H1 (cell line): ENCODE measurements at regions not wholly inside any gene's neighbourhood (a gene's known extent, or its start where the extent isn't known, plus 50 kb on each side); places are given as distances from the start of the nearest gene placed in this dataset.

Experiments
- CTCF ChIA-PET: fragments of 300-600 bp; sonication (Branson Sonifier 250); formaldehyde crosslinking; loops from one replicate; lab custom pipeline; 2021; ENCODE audit not compliant: partially characterized antibody; lab: Charles Lee
- POLR2A ChIA-PET: fragments of 300-600 bp; sonication (Branson Sonifier 250); formaldehyde crosslinking; loops from one replicate; lab custom pipeline; 2021; ENCODE audit warnings: inconsistent platforms; ENCODE audit not compliant: partially characterized antibody; lab: Charles Lee
- DNase-seq, 2 experiments: peaks; one replicate each; pipeline versions ENCODE4 v3.0.0 to v3.0.0-alpha.2; 2010 to 2022; ENCODE audit warnings: low spot score in 2 of 2, low read depth in 1 of 2, mixed read lengths in 1 of 2
- FAIRE-seq: peaks from 2 replicates; lab custom pipeline; 2011; peaks lifted over from hg19 to GRCh38; lab: Jason Lieb, UNC
- H2AFZ ChIP-seq: 2 replicates; pipeline ENCODE4 v1.8.1; 2012; ENCODE audit warnings: low read length, inconsistent platforms
- H2AK5ac ChIP-seq: 2 replicates; pipeline ENCODE4 v1.6.1; 2013; ENCODE audit warnings: low read depth, low read length
- H2BK120ac ChIP-seq: replicated peaks from 2 replicates; pipeline ENCODE3; 2013; ENCODE audit warnings: low read depth, low read length, inconsistent platforms
- H2BK12ac ChIP-seq: 2 replicates; pipeline ENCODE4 v1.6.1; 2013; ENCODE audit warnings: low read depth, low read length
- H2BK15ac ChIP-seq: 2 replicates; pipeline ENCODE4 v1.6.1; 2013; ENCODE audit warnings: low read length
- H2BK20ac ChIP-seq: 2 replicates; pipeline ENCODE4 v1.6.1; 2013; ENCODE audit warnings: low read length
- H2BK5ac ChIP-seq: 2 replicates; pipeline ENCODE4 v1.6.1; 2013; ENCODE audit warnings: low read depth, low read length
- H3K14ac ChIP-seq: 2 replicates; pipeline ENCODE4 v1.6.1; 2013; ENCODE audit warnings: inconsistent platforms; ENCODE audit not compliant: insufficient read length
- H3K18ac ChIP-seq: 2 replicates; pipeline ENCODE4 v1.6.1; 2013; ENCODE audit warnings: low read length; ENCODE audit errors: extremely low read depth
- H3K23ac ChIP-seq: 2 replicates; pipeline ENCODE4 v1.6.1; 2013; ENCODE audit warnings: inconsistent platforms; ENCODE audit not compliant: insufficient read length
- H3K23me2 ChIP-seq: 2 replicates; pipeline ENCODE4 v1.6.1; 2013; ENCODE audit warnings: low read depth, low read length
- H3K27ac ChIP-seq: 2 replicates; pipeline ENCODE4 v1.6.1; 2011; ENCODE audit warnings: low read depth, low read length, inconsistent platforms
- H3K27me3 ChIP-seq, 4 experiments: replicated peaks in 1 of 4; 1 replicate in 1 of 4; 2 replicates in 3 of 4; pipeline versions ENCODE4 v1.6.1 to v1.8.1; 2011 to 2013; ENCODE audit warnings: low read length in 3 of 4, mild to moderate bottlenecking in 3 of 4, inconsistent platforms in 2 of 4, mixed read lengths in 2 of 4, moderate library complexity in 1 of 4; ENCODE audit not compliant: control insufficient read depth in 3 of 4, insufficient read depth in 3 of 4; ENCODE audit errors: extremely low read depth in 1 of 4
- H3K36me3 ChIP-seq, 4 experiments: 2 replicates each; pipeline versions ENCODE4 v1.6.1 to v1.8.1; 2011 to 2013; ENCODE audit warnings: mild to moderate bottlenecking in 4 of 4, low read length in 3 of 4, moderate library complexity in 2 of 4, control low read depth in 1 of 4, inconsistent platforms in 1 of 4; ENCODE audit not compliant: insufficient read depth in 4 of 4, control insufficient read depth in 2 of 4
- H3K4ac ChIP-seq: replicated peaks from 2 replicates; pipeline ENCODE3; 2013; ENCODE audit warnings: low read length, low read depth, mixed read lengths, inconsistent platforms; ENCODE audit not compliant: insufficient read length
- H3K4me1 ChIP-seq, 4 experiments: replicated peaks in 1 of 4; 1 replicate in 1 of 4; 2 replicates in 3 of 4; pipeline versions ENCODE4 v1.6.1 to v1.8.1; 2011 to 2013; ENCODE audit warnings: low read length in 3 of 4, inconsistent platforms in 2 of 4, mixed read lengths in 1 of 4; ENCODE audit not compliant: insufficient read depth in 4 of 4, control insufficient read depth in 3 of 4
- H3K4me2 ChIP-seq, 2 experiments: 2 replicates each; pipeline versions ENCODE4 v1.6.1 to v1.8.1; 2011 to 2013; ENCODE audit warnings: low read depth in 2 of 2, low read length in 2 of 2, control low read depth in 1 of 2, inconsistent platforms in 1 of 2, mild to moderate bottlenecking in 1 of 2; ENCODE audit not compliant: insufficient read depth in 1 of 2
- H3K4me3 ChIP-seq, 4 experiments: fragments of 200-600, 300-600 bp in 1 of 4; sonication (generic), shearing (Covaris generic), sonication (Bioruptor Twin) in 1 of 4; 2 replicates each; pipeline versions ENCODE4 v1.5.1 to v1.8.1; 2011 to 2016; ENCODE audit warnings: low read length in 4 of 4, low read depth in 3 of 4, control low read depth in 2 of 4, inconsistent platforms in 2 of 4, mild to moderate bottlenecking in 2 of 4, mixed read lengths in 1 of 4, moderate library complexity in 1 of 4; ENCODE audit not compliant: insufficient read depth in 2 of 4; ENCODE audit errors: extremely low read depth in 1 of 4
- H3K56ac ChIP-seq: replicated peaks from 2 replicates; pipeline ENCODE3; 2013; ENCODE audit warnings: low read depth, mild to moderate bottlenecking, mixed read lengths, low read length, inconsistent platforms; ENCODE audit not compliant: insufficient read length
- H3K79me1 ChIP-seq: 2 replicates; pipeline ENCODE4 v1.6.1; 2013; ENCODE audit warnings: low read depth, low read length, control low read depth
- H3K79me2 ChIP-seq, 2 experiments: 2 replicates each; pipeline versions ENCODE4 v1.6.1 to v1.8.1; 2012 to 2013; ENCODE audit warnings: low read length in 2 of 2, mild to moderate bottlenecking in 2 of 2, inconsistent platforms in 1 of 2; ENCODE audit not compliant: insufficient read depth in 2 of 2, control insufficient read depth in 1 of 2
- H3K9ac ChIP-seq, 4 experiments: replicated peaks in 1 of 4; 1 replicate in 1 of 4; 2 replicates in 3 of 4; pipeline versions ENCODE4 v1.6.1 to v1.8.1; 2011 to 2013; ENCODE audit warnings: low read depth in 3 of 4, low read length in 3 of 4, control low read depth in 2 of 4, mild to moderate bottlenecking in 2 of 4, moderate library complexity in 2 of 4, inconsistent platforms in 1 of 4; ENCODE audit errors: extremely low read depth in 1 of 4
- H3K9me3 ChIP-seq, 2 experiments: 2 replicates each; pipeline versions ENCODE4 v1.6.1 to v1.8.1; 2012 to 2013; ENCODE audit warnings: mild to moderate bottlenecking in 2 of 2, moderate library complexity in 2 of 2, control low read depth in 1 of 2, inconsistent platforms in 1 of 2, low read depth in 1 of 2, low read length in 1 of 2, mixed read lengths in 1 of 2; ENCODE audit not compliant: insufficient read depth in 2 of 2
- H4K20me1 ChIP-seq, 2 experiments: replicated peaks in 1 of 2; 2 replicates each; pipeline versions ENCODE3 to v1.8.1; 2011 to 2013; ENCODE audit warnings: inconsistent platforms in 2 of 2, low read length in 2 of 2, mild to moderate bottlenecking in 1 of 2; ENCODE audit not compliant: insufficient read depth in 2 of 2, control insufficient read depth in 1 of 2
- H4K5ac ChIP-seq: 2 replicates; pipeline ENCODE4 v1.6.1; 2013; ENCODE audit warnings: low read length, low read depth, mixed read lengths, inconsistent platforms; ENCODE audit not compliant: insufficient read length
- H4K8ac ChIP-seq: 2 replicates; pipeline ENCODE4 v1.8.0; 2013; ENCODE audit warnings: mild to moderate bottlenecking, moderate library complexity, low read length, inconsistent platforms; ENCODE audit not compliant: insufficient read depth; ENCODE audit errors: extremely low read depth
- H4K91ac ChIP-seq: replicated peaks from 2 replicates; pipeline ENCODE3; 2013; ENCODE audit warnings: low read length, mixed read lengths, inconsistent platforms; ENCODE audit not compliant: insufficient read length
- BRCA1 ChIP-seq: IDR thresholded peaks from 2 replicates; pipeline ENCODE4 v1.6.1; 2012; ENCODE audit warnings: low read depth, low read length, improper control_type of control experiment
- CHD2 ChIP-seq: IDR thresholded peaks from 2 replicates; pipeline ENCODE4 v1.6.1; 2012; ENCODE audit warnings: low read length, improper control_type of control experiment
- CTBP2 ChIP-seq: IDR thresholded peaks from 2 replicates; pipeline ENCODE4 v1.7.0; 2011; ENCODE audit warnings: borderline replicate concordance, mild to moderate bottlenecking, moderate library complexity, mixed read lengths, low read length; ENCODE audit not compliant: insufficient read depth, insufficient read length
- EP300 ChIP-seq, 2 experiments: IDR thresholded peaks; 1 replicate in 1 of 2; 2 replicates in 1 of 2; pipeline ENCODE4 v1.6.1; 2011 to 2012; ENCODE audit warnings: low read depth in 2 of 2, low read length in 2 of 2, mild to moderate bottlenecking in 2 of 2, borderline replicate concordance in 1 of 2, inconsistent platforms in 1 of 2, moderate library complexity in 1 of 2
- MAFK ChIP-seq: IDR thresholded peaks from 2 replicates; pipeline ENCODE4 v1.6.1; 2012; ENCODE audit warnings: low read depth, mild to moderate bottlenecking, improper control_type of control experiment, low read length
- RFX5 ChIP-seq: IDR thresholded peaks from 2 replicates; pipeline ENCODE4 v1.6.1; 2011; ENCODE audit warnings: low read depth, low read length, improper control_type of control experiment, borderline replicate concordance
- TAF7 ChIP-seq: optimal IDR thresholded peaks from 2 replicates; pipeline ENCODE3; 2011; ENCODE audit warnings: low read depth, mild to moderate bottlenecking, inconsistent platforms, low read length, moderate library complexity, borderline replicate concordance
- TBP ChIP-seq: IDR thresholded peaks from 2 replicates; pipeline ENCODE4 v1.6.1; 2011; ENCODE audit warnings: low read depth, low read length, improper control_type of control experiment
- TCF12 ChIP-seq: IDR thresholded peaks from 2 replicates; pipeline ENCODE4 v1.6.1; 2011; ENCODE audit warnings: low read depth, mild to moderate bottlenecking, low read length
- WGBS, 2 experiments: shearing (Covaris generic) in 1 of 2; methylation state at CpG; one replicate each; pipeline versions ENCODE4 v1.1.6 to v1.1.7; 2013 to 2015; ENCODE audit warnings: low lambda C conversion rate in 2 of 2, mixed read lengths in 2 of 2, inconsistent platforms in 1 of 2, low coverage in 1 of 2, missing lambda C conversion rate in 1 of 2; ENCODE audit not compliant: insufficient replicate concordance in 2 of 2, insufficient coverage in 1 of 2, insufficient read length in 1 of 2; ENCODE audit errors: extremely low coverage in 1 of 2, missing lambda C conversion rate in 1 of 2; 5-methylcytosine and 5-hydroxymethylcytosine counted together

GRCh38 chr10:131729938-131730660 lies 170.7 kb upstream of the PPP2R2D start:
- Histone ChIP-seq H3K9ac (no peak overlapping the region), H3K23me2 (no peaks in the 10 kb centered on the region), H3K36me3 (no peaks in the 10 kb centered on the region), H2AK5ac (no peak overlapping the region), H3K4me2 (no peak overlapping the region), H4K5ac (no peak overlapping the region), H2BK15ac (no peak overlapping the region), H4K20me1 (no peaks in the 10 kb centered on the region), H3K79me2 (no peaks in the 10 kb centered on the region), H3K4me3 (no peak overlapping the region), H2AFZ (no peak overlapping the region), H2BK120ac (no peak overlapping the region), H3K4ac (no peak overlapping the region), H3K79me1 (no peaks in the 10 kb centered on the region), H2BK12ac (no peak overlapping the region), H3K18ac (no peak overlapping the region; the same call in 1 of the 2 replicates), H4K8ac (no peak overlapping the region; the same call in 1 of the 2 replicates), H3K9me3 (peaks cover 6 to 9% of the 10 kb centered on the region in 2 experiments), H3K4me1 (peaks cover 0 to 25% (median 10%) of the 10 kb centered on the region in 4 experiments; a peak in 6 of 7 replicates), H3K27me3 (peaks cover 0 to 13% (median 9%) of the 10 kb centered on the region in 4 experiments; a peak in 4 of 7 replicates), H3K27ac (no peak overlapping the region), H3K56ac (no peak overlapping the region), H4K91ac (no peak overlapping the region), H3K14ac (no peak overlapping the region), H2BK20ac (no peak overlapping the region; the same call in 1 of the 2 replicates), H2BK5ac (0 out of 2 replicates have a peak overlapping the region, but pooled peaks have one; percentile 9), H3K23ac (no peak overlapping the region)
- WGBS, 2 experiments, result 76% methylated on average over 14 of the region's 14 CpGs; no CpG with 5 or more reads in 1 of the 2 experiments
- CTCF ChIA-PET, result interaction anchor here (1.2 kb wide), 1 partner anchor 28 kb away, joined by 3 read pairs; no protein-coding TSS in a partner anchor
- DNase-seq (no peak), FAIRE-seq (no peak)
- POLR2A ChIA-PET, result interaction anchor here (1.4 kb wide), 1 partner anchor 19 kb away, joined by 4 read pairs; no protein-coding TSS in a partner anchor
- no peak for TF ChIP-seq CHD2
- TF ChIP-seq TAF7, result no peak
- TF ChIP-seq TCF12, result no peak
- no peak for TF ChIP-seq RFX5
- TF ChIP-seq MAFK, result no peak
- no peak for TF ChIP-seq CTBP2
- TF ChIP-seq TBP, result no peak
- TF ChIP-seq BRCA1, result no peak
- no peak for TF ChIP-seq EP300 (IDR thresholded peaks at IDR 0.05; ENCODE audit: borderline replicate concordance in 1 of 2, low read depth in 2 of 2, low read length in 2 of 2)
